PC-9 (cell line): ENCODE measurements at regions not wholly inside any gene's neighbourhood (a gene's known extent, or its start where the extent isn't known, plus 50 kb on each side); places are given as distances from the start of the nearest gene placed in this dataset.

Experiments
- BruUV-seq: library from RNA; stranded (reverse); fragments of 400-500 nt; replicated peaks from 2 replicates; lab custom pipeline; 2021; lab: Mats Ljungman, UMichigan
- CTCF ChIA-PET: fragments of 300-600 bp; sonication (Branson Sonifier 250); formaldehyde crosslinking; loops from one replicate; lab custom pipeline; 2022; ENCODE audit warnings: antibody characterized with exemption; lab: Charles Lee
- POLR2A ChIA-PET: fragments of 300-600 bp; sonication (Branson Sonifier 250); formaldehyde crosslinking; loops from one replicate; lab custom pipeline; 2022; ENCODE audit warnings: antibody characterized with exemption; ENCODE audit not compliant: unreplicated experiment; lab: Charles Lee
- DNase-seq, 2 experiments: peaks; one replicate each; pipeline versions ENCODE4 v3.0.0 to v3.0.0-alpha.2; 2015 to 2022; ENCODE audit warnings: mixed read lengths in 1 of 2
- H2AFZ ChIP-seq: fragments of 200-600 bp; sonication (generic); 2 replicates; pipeline ENCODE4 v1.8.1; 2017; ENCODE audit warnings: antibody characterized with exemption
- H3F3A ChIP-seq: fragments of 200-600 bp; sonication (generic); 2 replicates; pipeline ENCODE4 v1.8.1; 2017; ENCODE audit warnings: antibody characterized with exemption, mild to moderate bottlenecking, low read depth; ENCODE audit not compliant: insufficient read depth
- H3K27ac ChIP-seq: fragments of 200-600 bp; sonication (generic); 2 replicates; pipeline ENCODE4 v1.6.1; 2016; ENCODE audit warnings: mixed run types
- H3K27me3 ChIP-seq: fragments of 200-600 bp; sonication (generic); 2 replicates; pipeline ENCODE4 v1.6.1; 2016; ENCODE audit warnings: low read depth, mixed run types; ENCODE audit not compliant: insufficient read depth
- H3K36me3 ChIP-seq: fragments of 200-600 bp; sonication (generic); 2 replicates; pipeline ENCODE4 v1.6.1; 2016; ENCODE audit warnings: low read depth, mixed run types
- H3K4me1 ChIP-seq: fragments of 200-600 bp; sonication (generic); replicated peaks from 2 replicates; pipeline ENCODE4 v1.6.1; 2016; ENCODE audit warnings: mixed run types; ENCODE audit not compliant: insufficient read depth
- H3K4me2 ChIP-seq: fragments of 200-600 bp; sonication (generic); 2 replicates; pipeline ENCODE4 v1.6.1; 2017; ENCODE audit warnings: mixed run types
- H3K4me3 ChIP-seq: fragments of 200-600 bp; sonication (generic); 2 replicates; pipeline ENCODE4 v1.6.1; 2016; ENCODE audit warnings: mixed run types
- H3K79me2 ChIP-seq: fragments of 200-600 bp; sonication (generic); 2 replicates; pipeline ENCODE4 v1.6.1; 2017; ENCODE audit warnings: low read depth, mixed run types
- H3K9me2 ChIP-seq: fragments of 200-600 bp; sonication (generic); 2 replicates; pipeline ENCODE4 v1.8.1; 2017; ENCODE audit warnings: mild to moderate bottlenecking; ENCODE audit not compliant: insufficient read depth
- H3K9me3 ChIP-seq: fragments of 200-600 bp; sonication (generic); 2 replicates; pipeline ENCODE4 v1.8.1; 2016; ENCODE audit warnings: low read depth; ENCODE audit not compliant: insufficient read depth
- H4K20me1 ChIP-seq: fragments of 200-600 bp; sonication (generic); 2 replicates; pipeline ENCODE4 v1.8.1; 2017; ENCODE audit not compliant: insufficient read depth
- EZH2 ChIP-seq: fragments of 200-600 bp; sonication (generic); IDR thresholded peaks from 2 replicates; pipeline ENCODE4 v1.8.0; 2017; ENCODE audit warnings: antibody characterized with exemption, low read depth
- intact Hi-C: fragments of 100-400 bp; cut with micrococcal nuclease; formaldehyde crosslinking; loops from one replicate; pipeline ENCODE4 v1.10.0; 2022; ENCODE audit not compliant: unreplicated experiment
- TF ChIP-seq, protein P1 (sequence below): fragments of 200-600 bp; sonication (generic); conservative IDR thresholded peaks from 2 replicates; pipeline ENCODE4 v1.6.1; 2017; ENCODE audit warnings: mixed run types, antibody characterized with exemption, mild to moderate bottlenecking, moderate library complexity

- H3K4me1 ChIP-seq, result no peaks in the 10 kb centered on the region
- H3K9me2 ChIP-seq, result no peaks in the 10 kb centered on the region
- TF ChIP-seq, protein P1, sequence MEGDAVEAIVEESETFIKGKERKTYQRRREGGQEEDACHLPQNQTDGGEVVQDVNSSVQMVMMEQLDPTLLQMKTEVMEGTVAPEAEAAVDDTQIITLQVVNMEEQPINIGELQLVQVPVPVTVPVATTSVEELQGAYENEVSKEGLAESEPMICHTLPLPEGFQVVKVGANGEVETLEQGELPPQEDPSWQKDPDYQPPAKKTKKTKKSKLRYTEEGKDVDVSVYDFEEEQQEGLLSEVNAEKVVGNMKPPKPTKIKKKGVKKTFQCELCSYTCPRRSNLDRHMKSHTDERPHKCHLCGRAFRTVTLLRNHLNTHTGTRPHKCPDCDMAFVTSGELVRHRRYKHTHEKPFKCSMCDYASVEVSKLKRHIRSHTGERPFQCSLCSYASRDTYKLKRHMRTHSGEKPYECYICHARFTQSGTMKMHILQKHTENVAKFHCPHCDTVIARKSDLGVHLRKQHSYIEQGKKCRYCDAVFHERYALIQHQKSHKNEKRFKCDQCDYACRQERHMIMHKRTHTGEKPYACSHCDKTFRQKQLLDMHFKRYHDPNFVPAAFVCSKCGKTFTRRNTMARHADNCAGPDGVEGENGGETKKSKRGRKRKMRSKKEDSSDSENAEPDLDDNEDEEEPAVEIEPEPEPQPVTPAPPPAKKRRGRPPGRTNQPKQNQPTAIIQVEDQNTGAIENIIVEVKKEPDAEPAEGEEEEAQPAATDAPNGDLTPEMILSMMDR, result no peak
- TF ChIP-seq EZH2, result no peak
- no peaks in the 10 kb centered on the region for H3F3A ChIP-seq
- BruUV-seq, result no TSS peak
- H3K36me3 ChIP-seq, result no peaks in the 10 kb centered on the region
- no peak overlapping the region for H2AFZ ChIP-seq
- H3K79me2 ChIP-seq, result no peaks in the 10 kb centered on the region
- CTCF ChIA-PET, result no interaction called here
- H3K27me3 ChIP-seq, result peaks cover 4% of the 10 kb centered on the region; the same call in 1 of the 2 replicates
- H3K9me3 ChIP-seq, result peaks cover 9% of the 10 kb centered on the region; the same call in 1 of the 2 replicates
- no peak overlapping the region for H3K4me2 ChIP-seq
- no peak for DNase-seq
- no peak overlapping the region for H3K4me3 ChIP-seq
- intact Hi-C loops, result no loop called here
- POLR2A ChIA-PET, result no interaction called here
- no peaks in the 10 kb centered on the region for H4K20me1 ChIP-seq
- no peak overlapping the region for H3K27ac ChIP-seq
Measured at GRCh38 chr7:50842041-50842440, 59.3 kb upstream of the GRB10 start.

DNA sequence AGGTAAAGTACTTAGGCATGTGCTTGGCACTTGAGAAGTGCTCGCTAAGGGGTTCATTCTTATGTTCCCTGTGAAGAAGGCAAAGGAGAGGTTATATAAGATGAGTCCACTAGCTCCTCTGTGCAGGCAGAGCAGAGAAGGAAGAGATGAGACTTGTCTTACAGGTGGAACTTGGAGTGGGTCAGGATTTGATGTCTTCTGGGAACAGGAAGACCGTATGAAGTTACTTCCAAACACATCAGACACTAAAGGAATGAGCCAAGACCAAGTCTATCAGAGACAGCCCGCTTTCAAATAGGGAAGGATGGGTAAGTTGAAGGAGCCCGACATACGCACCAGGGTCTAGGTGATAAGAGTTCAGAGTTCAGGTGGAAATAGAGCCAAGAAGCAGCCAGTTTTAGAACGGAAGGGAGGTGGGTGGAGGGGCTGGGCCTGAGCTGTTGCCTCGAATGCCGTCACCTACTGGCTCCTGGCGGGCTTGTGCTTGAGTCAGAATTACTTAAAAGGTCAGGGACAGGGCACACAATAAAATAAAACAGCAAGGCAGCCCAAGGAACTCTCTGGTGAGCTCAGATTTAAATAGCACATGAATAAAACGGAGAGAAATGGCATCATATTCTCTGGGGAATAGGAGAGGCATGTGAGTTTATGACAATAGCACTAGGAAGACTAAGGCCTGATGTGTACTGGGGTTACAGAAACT lies 56.1 kb upstream of the GRB10 start:
- Histone ChIP-seq H4K20me1 (no peaks in the 10 kb centered on the region), H3K27me3 (no peaks in the 10 kb centered on the region), H3K36me3 (no peaks in the 10 kb centered on the region), H3K4me3 (no peak overlapping the region), H3K4me1 (peaks cover 17% of the 10 kb centered on the region), H3K79me2 (no peaks in the 10 kb centered on the region), H3K9me3 (no peaks in the 10 kb centered on the region; the same call in 1 of the 2 replicates), H3F3A (peaks cover 9% of the 10 kb centered on the region; the same call in 1 of the 2 replicates), H3K4me2 (no peak overlapping the region), H2AFZ (no peak overlapping the region), H3K27ac (no peak overlapping the region), H3K9me2 (no peaks in the 10 kb centered on the region)
- intact Hi-C loops, result no loop called here
- TF ChIP-seq, protein P1, result no peak
- TF ChIP-seq EZH2, result no peak
- ChIA-PET CTCF (interaction anchor here (0.6 kb wide), 1 partner anchor 204 kb away, joined by 3 read pairs; no protein-coding TSS in a partner anchor), POLR2A (no interaction called here)
- DNase-seq, result no peak
- BruUV-seq, result no TSS peak

DNA sequence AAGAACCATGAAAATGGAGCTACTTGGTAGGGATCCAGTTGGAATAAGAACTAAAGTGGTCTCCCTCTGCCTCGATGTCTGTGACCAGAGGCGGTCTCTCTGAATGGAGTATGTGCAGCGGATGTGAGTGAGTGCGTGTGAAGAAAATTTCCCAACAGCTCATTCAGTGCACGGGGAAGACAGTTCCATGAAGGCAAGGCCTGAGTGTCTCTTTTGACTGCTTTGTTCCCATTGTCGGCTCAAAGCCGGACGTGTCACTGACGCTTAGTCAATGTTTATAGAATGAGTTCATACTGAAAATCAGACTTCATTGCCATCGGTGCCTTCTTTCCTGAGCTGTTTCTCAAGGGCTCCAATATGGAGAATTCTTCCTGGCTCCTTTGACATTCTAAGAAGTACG lies 55.3 kb upstream of the GRB10 start:
- Histone ChIP-seq H2AFZ (no peak overlapping the region), H3K4me3 (no peak overlapping the region), H3K4me2 (no peak overlapping the region), H3K79me2 (no peaks in the 10 kb centered on the region), H3K27ac (no peak overlapping the region), H3K36me3 (no peaks in the 10 kb centered on the region), H3K27me3 (no peaks in the 10 kb centered on the region), H3K4me1 (peaks cover 26% of the 10 kb centered on the region), H4K20me1 (no peaks in the 10 kb centered on the region), H3K9me3 (no peaks in the 10 kb centered on the region; the same call in 1 of the 2 replicates), H3F3A (peaks cover 16% of the 10 kb centered on the region), H3K9me2 (no peaks in the 10 kb centered on the region)
- ChIA-PET POLR2A (no interaction called here), CTCF (interaction anchor here (0.6 kb wide), 1 partner anchor 205 kb away, joined by 3 read pairs; no protein-coding TSS in a partner anchor)
- peak in 1 of 2 experiments; percentile 28 for DNase-seq
- intact Hi-C loops, result no loop called here
- TF ChIP-seq, protein P1, result no peak
- no peak for TF ChIP-seq EZH2
- BruUV-seq, result no TSS peak
